Body of pancreas (tissue), 4 donors: ENCODE measurements at regions not wholly inside any gene's neighbourhood (a gene's known extent, or its start where the extent isn't known, plus 50 kb on each side); places are given as distances from the start of the nearest gene placed in this dataset.

Experiments used
- ATAC-seq: fragments of 150-250 bp; one replicate; pipeline ENCODE4 v1.9.1; 2016
- DNase-seq, 4 donors: peaks; one replicate each; pipeline ENCODE4 v3.0.0-alpha.2; 2019
- H3K27ac ChIP-seq, 4 donors: fragments of 200-600 bp; sonication (generic); 1 replicate in 3 of 4; 2 replicates in 1 of 4; pipeline versions ENCODE4 v1.5.1 to v1.6.1; 2016 to 2019; ENCODE audit warnings: mild to moderate bottlenecking in 1 of 4, mixed read lengths in 1 of 4, moderate library complexity in 1 of 4
- H3K27me3 ChIP-seq, 2 donors: fragments of 200-600 bp; sonication (generic); one replicate each; pipeline ENCODE4 v1.6.0; 2016; ENCODE audit warnings: mild to moderate bottlenecking in 1 of 2
- H3K36me3 ChIP-seq, 2 donors: fragments of 200-600 bp; sonication (generic); replicated peaks in 1 of 2; 2 replicates each; pipeline ENCODE4 v1.5.1; 2016; ENCODE audit warnings: low read depth in 2 of 2; ENCODE audit not compliant: insufficient read depth in 1 of 2
- H3K4me1 ChIP-seq: fragments of 200-600 bp; sonication (generic); one replicate; pipeline ENCODE4 v1.6.0; 2016
- H3K4me3 ChIP-seq, 2 donors: fragments of 200-600 bp; sonication (generic); 1 replicate in 1 of 2; 2 replicates in 1 of 2; pipeline ENCODE4 v1.5.1; 2016 to 2019
- H3K9me3 ChIP-seq, 3 donors: fragments of 200-600 bp; sonication (generic); 1 replicate in 2 of 3; 2 replicates in 1 of 3; pipeline ENCODE4 v1.5.1; 2016
- CTCF ChIP-seq, 7 experiments: fragments of 450-650 bp in 4 of 7; fragments of 200-600 bp in 3 of 7; sonication (generic) in 3 of 7; IDR thresholded peaks; one replicate each; pipeline ENCODE4 v1.5.1; 2016 to 2019; ENCODE audit warnings: antibody characterized with exemption in 7 of 7
- POLR2A ChIP-seq, 3 donors: fragments of 450-650 bp; IDR thresholded peaks; one replicate each; pipeline ENCODE4 v1.6.1; 2016; ENCODE audit warnings: antibody characterized with exemption in 3 of 3, mild to moderate bottlenecking in 2 of 3
- WGBS, 2 donors: methylation state at CpG; one replicate each; pipeline ENCODE4 v1.1.5; 2017; 5-methylcytosine and 5-hydroxymethylcytosine counted together
- intact Hi-C: fragments of 100-400 bp; cut with DNase I; formaldehyde crosslinking; loops from one replicate; pipeline ENCODE4 v1.15.1; 2023

DNA sequence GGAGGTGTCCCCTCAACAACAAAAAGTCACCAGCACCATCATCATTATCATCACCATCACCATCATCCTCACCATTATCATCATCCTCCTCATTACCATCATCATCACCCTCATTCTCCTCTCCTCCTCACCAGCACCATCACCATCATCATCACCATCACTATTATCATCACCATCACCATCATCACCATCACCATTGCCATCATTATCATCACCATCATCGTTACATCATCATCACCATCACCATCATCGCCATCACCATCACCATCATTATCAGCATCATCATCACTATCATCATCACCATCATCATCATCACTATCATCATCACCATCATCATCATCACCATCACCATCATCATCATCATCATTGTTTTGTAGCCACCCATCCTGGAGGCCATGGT, 212.6 kb downstream of the MN1 start:
- H3K9me3 ChIP-seq, result no peaks in the 10 kb centered on the region
- no peaks in the 10 kb centered on the region for H3K36me3 ChIP-seq
- WGBS, 2 donors, result 95 to 100% methylated on average over 2 of the region's 2 CpGs
- ATAC-seq, result no peak
- intact Hi-C loops, result no loop called here
- H3K4me3 ChIP-seq, result no peak overlapping the region
- TF ChIP-seq CTCF (IDR thresholded peaks at IDR 0.05), result no peak
- TF ChIP-seq POLR2A (IDR thresholded peaks at IDR 0.05), result no peak
- no peak for DNase-seq
- peaks cover 31% of the 10 kb centered on the region for H3K4me1 ChIP-seq
- H3K27me3 ChIP-seq, result no peaks in the 10 kb centered on the region
- H3K27ac ChIP-seq, result peak overlapping the region in 2 of 4 donors; percentile 57 to 61

- DNase-seq (peak; percentile 41 to 63 (median 62)), ATAC-seq (peak; percentile 69)
- WGBS, 2 donors, result 12 to 15% methylated on average over 4 to 6 of the region's 6 CpGs
- TF ChIP-seq CTCF (IDR thresholded peaks at IDR 0.05) (no peak), POLR2A (IDR thresholded peaks at IDR 0.05) (peak in 1 of 3 donors; percentile 11)
- intact Hi-C loops, result no loop called here
- Histone ChIP-seq H3K27ac (peak overlapping the region in 3 of 4 donors; percentile 56 to 70 (median 57)), H3K27me3 (no peaks in the 10 kb centered on the region), H3K36me3 (no peaks in the 10 kb centered on the region), H3K4me1 (peaks cover 25% of the 10 kb centered on the region), H3K9me3 (no peaks in the 10 kb centered on the region), H3K4me3 (no peak overlapping the region)
Measured at GRCh38 chr22:27591060-27591459, 210.5 kb downstream of the MN1 start.

GRCh38 chr22:27593378-27593777, 208.2 kb downstream of the MN1 start:
- Histone ChIP-seq H3K27ac (no peak overlapping the region), H3K36me3 (no peaks in the 10 kb centered on the region), H3K4me1 (peaks cover 14% of the 10 kb centered on the region), H3K27me3 (no peaks in the 10 kb centered on the region), H3K9me3 (no peaks in the 10 kb centered on the region), H3K4me3 (no peak overlapping the region)
- no peak for ATAC-seq
- TF ChIP-seq CTCF (IDR thresholded peaks at IDR 0.05) (no peak), POLR2A (IDR thresholded peaks at IDR 0.05) (no peak)
- WGBS, 2 donors, result 70 to 91% methylated on average over 2 of the region's 2 CpGs
- DNase-seq, result no peak
- intact Hi-C loops, result no loop called here

DNA sequence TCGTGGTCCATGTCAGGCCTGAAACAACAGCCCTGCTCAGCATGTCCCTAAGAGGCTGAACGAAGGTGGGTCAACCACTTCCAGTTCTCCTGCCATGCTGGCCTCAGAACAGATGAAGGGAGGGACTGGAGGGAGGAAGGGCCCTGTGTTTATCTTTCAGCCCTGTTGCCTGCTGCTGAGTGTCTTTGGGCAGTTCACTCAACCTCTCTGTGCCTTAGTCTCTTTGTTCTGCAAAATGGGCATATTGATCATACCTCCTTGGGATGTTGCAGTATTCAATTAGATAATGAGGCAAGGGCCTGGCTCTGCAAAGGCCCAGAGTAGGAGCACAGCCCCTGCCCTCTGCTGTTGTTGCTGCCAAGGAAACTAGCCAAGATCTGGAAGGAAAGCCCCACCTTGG, 207.5 kb downstream of the MN1 start:
- DNase-seq (no peak), ATAC-seq (no peak)
- no peaks in the 10 kb centered on the region for H3K9me3 ChIP-seq
- H3K4me1 ChIP-seq, result peaks cover 11% of the 10 kb centered on the region
- no peaks in the 10 kb centered on the region for H3K27me3 ChIP-seq
- H3K36me3 ChIP-seq, result no peaks in the 10 kb centered on the region
- 66 to 89% methylated on average over 2 of the region's 2 CpGs for WGBS, 2 donors
- no peak overlapping the region for H3K4me3 ChIP-seq
- intact Hi-C loops, result no loop called here
- TF ChIP-seq POLR2A (IDR thresholded peaks at IDR 0.05) (no peak), CTCF (IDR thresholded peaks at IDR 0.05) (no peak)
- H3K27ac ChIP-seq, result no peak overlapping the region

GRCh38 chr22:27594474-27595134, 207.0 kb downstream of the MN1 start:
- no peaks in the 10 kb centered on the region for H3K36me3 ChIP-seq
- 88 to 94% methylated on average over 7 of the region's 7 CpGs for WGBS, 2 donors
- no peak for DNase-seq
- TF ChIP-seq CTCF (IDR thresholded peaks at IDR 0.05), result no peak
- no peak for TF ChIP-seq POLR2A (IDR thresholded peaks at IDR 0.05)
- H3K27me3 ChIP-seq, result no peaks in the 10 kb centered on the region
- no peak for ATAC-seq
- H3K4me1 ChIP-seq, result peaks cover 11% of the 10 kb centered on the region
- intact Hi-C loops, result no loop called here
- H3K4me3 ChIP-seq, result no peak overlapping the region
- no peak overlapping the region for H3K27ac ChIP-seq
- H3K9me3 ChIP-seq, result no peaks in the 10 kb centered on the region
